ENCODE measurements at regions not wholly inside any gene's neighbourhood (a gene's known extent, or its start where the extent isn't known, plus 50 kb on each side); places are given as distances from the start of the nearest gene placed in this dataset.

- no peak for TF ChIP-seq ZFX (IDR thresholded peaks at IDR 0.05; ENCODE audit: borderline replicate concordance)
- TF ChIP-seq CTCF (IDR thresholded peaks at IDR 0.05), result no peak
- H3K27ac ChIP-seq, result no peak overlapping the region
Observed at GRCh38 chr7:3218411-3219225, 82.4 kb upstream of the SDK1 start.

- TF ChIP-seq ZFX (IDR thresholded peaks at IDR 0.05; ENCODE audit: borderline replicate concordance) (no peak), CTCF (IDR thresholded peaks at IDR 0.05) (no peak)
Observed at GRCh38 chr7:3229904-3230470, 71.1 kb upstream of the SDK1 start.

GRCh38 chr7:3230908-3231307 lies 70.1 kb upstream of the SDK1 start:
- TF ChIP-seq ZFX (IDR thresholded peaks at IDR 0.05; ENCODE audit: borderline replicate concordance) (no peak), CTCF (IDR thresholded peaks at IDR 0.05) (no peak)
- no peak overlapping the region for H3K27ac ChIP-seq

More at GRCh38 chr7:3229904-3230470, 71.1 kb upstream of the SDK1 start:
- no peak overlapping the region for H3K27ac ChIP-seq

- H3K27ac ChIP-seq, result no peak overlapping the region
- TF ChIP-seq ZFX (IDR thresholded peaks at IDR 0.05; ENCODE audit: borderline replicate concordance), result no peak
- TF ChIP-seq CTCF (IDR thresholded peaks at IDR 0.05), result no peak
Observed at GRCh38 chr7:3232228-3232627, 68.8 kb upstream of the SDK1 start.

GRCh38 chr7:3233301-3233700 lies 67.8 kb upstream of the SDK1 start:
- TF ChIP-seq CTCF (IDR thresholded peaks at IDR 0.05) (no peak), ZFX (IDR thresholded peaks at IDR 0.05; ENCODE audit: borderline replicate concordance) (no peak)
- H3K27ac ChIP-seq, result no peak overlapping the region

- no peak overlapping the region for H3K27ac ChIP-seq
- TF ChIP-seq ZFX (IDR thresholded peaks at IDR 0.05; ENCODE audit: borderline replicate concordance) (no peak), CTCF (IDR thresholded peaks at IDR 0.05) (no peak)
Observed at GRCh38 chr7:3234051-3234450, 67.0 kb upstream of the SDK1 start.

- no peak for TF ChIP-seq ZFX (IDR thresholded peaks at IDR 0.05; ENCODE audit: borderline replicate concordance)
- no peak for TF ChIP-seq CTCF (IDR thresholded peaks at IDR 0.05)
- no peak overlapping the region for H3K27ac ChIP-seq
Observed at GRCh38 chr7:3234851-3235250, 66.2 kb upstream of the SDK1 start.

Data from 22Rv1 (cell line).